Omental fat pad (tissue), 3 donors: ENCODE measurements at regions not wholly inside any gene's neighbourhood (a gene's known extent, or its start where the extent isn't known, plus 50 kb on each side); places are given as distances from the start of the nearest gene placed in this dataset.

ENCODE experiments used
- ATAC-seq: fragments of 150-250 bp; one replicate; pipeline ENCODE4 v1.9.1; 2016; ENCODE audit warnings: mild to moderate bottlenecking, moderate library complexity; ENCODE audit not compliant: low FRiP score
- DNase-seq: peaks from one replicate; pipeline ENCODE4 v3.0.0-alpha.2; 2019; ENCODE audit warnings: low spot score
- CTCF ChIP-seq, 3 donors: fragments of 450-650 bp; IDR thresholded peaks; one replicate each; pipeline ENCODE4 v1.5.1; 2016 to 2017; ENCODE audit warnings: antibody characterized with exemption in 3 of 3, mild to moderate bottlenecking in 3 of 3, moderate library complexity in 2 of 3

DNA sequence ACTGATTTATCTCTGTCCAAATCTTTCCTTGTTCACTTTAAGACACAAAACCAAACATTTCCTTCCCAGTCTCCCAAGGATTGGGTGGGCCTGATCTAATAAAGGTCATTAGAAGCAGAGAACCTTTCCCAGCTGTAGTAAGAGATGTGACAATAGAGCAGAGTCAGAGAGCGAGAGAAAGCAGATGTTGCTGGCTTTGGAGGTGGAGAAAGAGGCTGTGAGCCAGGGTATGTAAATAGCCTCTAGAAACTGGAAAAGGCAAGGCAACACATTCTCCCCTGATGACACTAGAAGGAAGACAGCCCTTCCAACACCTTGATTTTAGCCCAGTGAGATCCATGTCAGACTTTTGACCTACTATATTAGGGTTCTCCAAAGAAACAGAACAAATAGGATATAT, 337.5 kb upstream of the CASK start:
- no peak for TF ChIP-seq CTCF (IDR thresholded peaks at IDR 0.05)
- DNase-seq (no peak), ATAC-seq (no peak)

GRCh38 chrX:42248226-42248625, 324.9 kb upstream of the CASK start:
- TF ChIP-seq CTCF (IDR thresholded peaks at IDR 0.05): no peak

GRCh38 chrX:42247241-42247640, 323.9 kb upstream of the CASK start:
- DNase-seq: no peak
- ATAC-seq: no peak
- no peak for TF ChIP-seq CTCF (IDR thresholded peaks at IDR 0.05)

More at GRCh38 chrX:42248226-42248625, 324.9 kb upstream of the CASK start:
- ATAC-seq: no peak
- no peak for DNase-seq

DNA sequence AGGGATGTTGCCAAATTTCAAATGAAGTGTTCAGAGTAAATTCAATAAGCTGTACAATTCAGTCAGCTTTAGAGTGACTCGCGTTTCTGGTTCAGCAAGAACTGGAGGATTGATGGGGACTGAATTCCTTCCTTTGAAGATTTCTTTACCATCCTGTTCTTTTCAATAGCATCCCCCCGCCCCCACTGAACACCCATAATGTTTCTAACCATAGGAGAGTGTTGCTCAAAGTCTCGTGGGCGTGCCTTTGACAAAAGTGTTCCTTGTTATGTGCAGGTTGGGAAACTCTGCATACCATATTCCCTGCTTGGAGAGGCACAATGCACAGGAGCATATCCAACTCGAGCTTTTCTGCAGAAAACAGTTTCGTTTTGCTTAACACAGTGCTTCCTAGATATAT, 323.5 kb upstream of the CASK start:
- TF ChIP-seq CTCF (IDR thresholded peaks at IDR 0.05): no peak
- DNase-seq: no peak
- ATAC-seq: no peak

- no peak for TF ChIP-seq CTCF (IDR thresholded peaks at IDR 0.05)
- no peak for DNase-seq
- ATAC-seq: no peak
These were observed 318.6 kb upstream of the CASK start for GRCh38 chrX:42242004-42242403.

GRCh38 chrX:42241421-42241820, 318.1 kb upstream of the CASK start:
- ATAC-seq: no peak
- no peak for DNase-seq
- TF ChIP-seq CTCF (IDR thresholded peaks at IDR 0.05): no peak

GRCh38 chrX:42237956-42238355, 314.6 kb upstream of the CASK start:
- ATAC-seq: no peak
- TF ChIP-seq CTCF (IDR thresholded peaks at IDR 0.05): no peak
- no peak for DNase-seq
